ENCODE measurements at regions not wholly inside any gene's neighbourhood (a gene's known extent, or its start where the extent isn't known, plus 50 kb on each side); places are given as distances from the start of the nearest gene placed in this dataset.

DNA sequence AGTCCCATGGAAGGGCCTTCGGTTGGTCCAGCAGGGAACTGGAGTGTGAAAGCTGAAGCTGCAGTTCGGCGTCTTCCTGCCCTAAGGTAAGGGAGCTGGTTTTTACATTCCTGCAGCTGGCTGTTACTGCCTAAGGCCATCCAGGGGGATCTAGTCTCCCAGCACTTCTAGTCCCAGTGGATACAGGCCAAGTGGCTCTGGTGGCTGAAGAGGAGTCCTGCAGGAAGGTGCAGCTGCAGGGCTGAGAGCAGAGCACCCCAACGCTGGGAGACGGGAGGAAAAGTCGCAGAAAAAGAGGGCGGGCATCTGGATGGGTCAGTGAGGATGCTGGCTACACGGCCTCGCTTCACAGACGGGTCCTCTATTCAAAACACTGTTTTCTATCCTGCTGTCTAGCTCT is 225.0 kb upstream of the HS6ST1 start:
- no peak for DNase-seq

DNA sequence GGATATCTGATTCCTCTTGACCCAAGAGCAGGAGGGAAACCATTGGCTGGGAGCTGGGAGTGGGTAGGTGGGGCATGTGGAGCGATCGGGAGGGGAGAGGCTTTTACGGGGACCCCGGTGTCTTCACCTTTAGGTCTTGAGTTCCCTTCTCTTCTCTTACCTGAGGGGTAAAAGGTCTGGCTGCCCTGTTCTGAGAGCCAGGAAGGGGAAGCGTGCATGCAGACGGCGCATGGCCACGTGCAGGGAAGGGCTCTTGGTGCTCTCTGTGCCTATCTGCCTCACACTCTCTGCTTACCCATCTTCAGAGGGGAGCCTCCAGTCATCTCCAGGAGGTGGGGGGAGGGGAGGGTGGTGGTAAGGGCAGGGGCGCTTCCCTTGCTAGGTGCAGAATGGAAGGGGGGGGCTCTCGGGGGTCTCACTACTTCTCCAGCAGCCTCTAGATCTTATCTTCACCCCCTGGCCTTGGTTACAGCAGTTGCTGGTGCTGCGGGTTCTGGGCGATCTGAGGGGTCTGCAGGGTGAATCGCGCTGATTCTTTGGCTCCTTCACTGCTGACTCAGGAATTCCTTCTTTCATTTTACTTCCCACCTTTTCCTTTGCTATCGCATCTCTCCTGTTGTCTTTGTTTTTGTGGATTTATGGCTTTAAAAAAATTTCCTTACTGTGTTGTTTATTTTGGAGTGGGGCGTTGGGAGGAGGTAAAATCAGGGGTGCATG is 225.8 kb upstream of the HS6ST1 start:
- DNase-seq = no peak

- no peak for DNase-seq
These were observed 226.4 kb upstream of the HS6ST1 start for GRCh38 chr2:128545085-128545484.

DNA sequence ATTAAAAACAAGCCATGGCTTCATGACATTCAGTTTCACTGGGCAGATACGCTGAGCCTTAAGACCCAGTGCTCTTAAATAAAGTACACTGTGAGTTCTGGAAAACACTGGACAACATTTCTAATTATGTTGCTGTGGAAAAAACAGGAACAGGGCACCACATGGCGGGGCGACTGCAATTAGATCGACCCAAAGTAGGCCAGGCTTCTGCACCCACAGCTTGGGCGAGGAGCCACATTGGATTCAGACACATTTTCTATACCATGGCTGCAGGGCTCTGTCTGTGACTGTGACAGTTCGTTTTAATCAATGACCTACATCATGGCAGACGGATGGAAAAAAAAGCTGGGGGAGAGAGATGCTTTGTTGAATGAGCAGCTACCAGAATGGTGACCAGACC is 227.2 kb upstream of the HS6ST1 start:
- no peak for DNase-seq

- DNase-seq = no peak
These were observed 229.0 kb upstream of the HS6ST1 start for GRCh38 chr2:128547667-128548066.

- DNase-seq = no peak
These were observed 229.8 kb upstream of the HS6ST1 start for GRCh38 chr2:128548461-128548891.

- DNase-seq = no peak
These were observed 230.4 kb upstream of the HS6ST1 start for GRCh38 chr2:128549094-128549493.

GRCh38 chr2:128549646-128550260 is 231.1 kb upstream of the HS6ST1 start:
- no peak for DNase-seq

GRCh38 chr2:128550389-128550788 is 231.7 kb upstream of the HS6ST1 start:
- DNase-seq = no peak

DNA sequence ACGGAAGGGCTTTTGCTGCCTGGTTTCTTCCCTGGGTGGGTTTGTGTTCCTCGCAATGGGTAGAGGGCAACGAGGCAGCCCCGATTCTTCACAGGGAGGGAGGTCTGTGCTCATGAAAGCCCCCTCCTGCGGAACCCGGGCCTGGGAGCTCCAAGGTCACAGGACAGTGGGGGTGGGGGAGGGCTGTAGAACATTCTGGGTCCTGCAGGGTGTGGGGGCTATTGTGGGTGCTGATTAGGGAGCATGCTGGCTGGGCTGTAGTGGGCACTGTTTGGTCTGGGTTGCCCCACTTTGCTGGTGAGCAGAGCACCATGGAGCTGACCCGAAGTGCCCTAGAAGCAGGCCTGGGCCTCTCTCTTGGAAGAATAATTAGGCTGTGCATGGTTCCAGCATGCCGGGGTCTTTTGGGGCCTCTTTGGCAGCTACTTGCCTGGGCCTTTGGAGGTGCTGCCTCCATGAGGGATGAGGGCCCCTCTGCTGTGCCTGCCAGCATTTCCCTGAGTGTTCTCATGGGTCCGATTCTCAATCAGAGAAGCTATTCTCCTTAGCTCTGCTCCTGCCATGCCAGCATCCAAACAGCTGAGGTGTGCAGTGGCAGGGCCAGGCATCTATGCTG is 232.2 kb upstream of the HS6ST1 start:
- no peak for DNase-seq

DNA sequence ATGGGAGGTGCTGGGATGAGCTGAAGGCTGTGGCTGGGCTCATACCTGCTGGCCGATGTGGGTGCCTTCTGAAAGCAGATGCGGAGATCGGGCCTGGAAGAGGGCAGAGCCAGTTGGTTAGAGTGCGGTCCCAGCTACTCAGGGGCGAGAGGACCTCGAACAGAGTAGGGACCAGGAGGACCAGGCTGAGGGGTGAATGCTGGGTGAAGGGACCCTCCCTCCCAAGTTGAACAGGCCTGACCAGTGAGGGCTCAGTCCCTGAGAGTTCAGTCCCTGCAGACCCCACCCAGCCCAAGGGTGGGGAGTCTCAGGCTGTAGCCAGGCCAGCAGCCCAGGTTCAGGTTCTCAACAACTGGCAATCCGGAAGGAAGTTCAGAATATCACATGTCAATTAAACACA is 232.8 kb upstream of the HS6ST1 start:
- no peak for DNase-seq

DNA sequence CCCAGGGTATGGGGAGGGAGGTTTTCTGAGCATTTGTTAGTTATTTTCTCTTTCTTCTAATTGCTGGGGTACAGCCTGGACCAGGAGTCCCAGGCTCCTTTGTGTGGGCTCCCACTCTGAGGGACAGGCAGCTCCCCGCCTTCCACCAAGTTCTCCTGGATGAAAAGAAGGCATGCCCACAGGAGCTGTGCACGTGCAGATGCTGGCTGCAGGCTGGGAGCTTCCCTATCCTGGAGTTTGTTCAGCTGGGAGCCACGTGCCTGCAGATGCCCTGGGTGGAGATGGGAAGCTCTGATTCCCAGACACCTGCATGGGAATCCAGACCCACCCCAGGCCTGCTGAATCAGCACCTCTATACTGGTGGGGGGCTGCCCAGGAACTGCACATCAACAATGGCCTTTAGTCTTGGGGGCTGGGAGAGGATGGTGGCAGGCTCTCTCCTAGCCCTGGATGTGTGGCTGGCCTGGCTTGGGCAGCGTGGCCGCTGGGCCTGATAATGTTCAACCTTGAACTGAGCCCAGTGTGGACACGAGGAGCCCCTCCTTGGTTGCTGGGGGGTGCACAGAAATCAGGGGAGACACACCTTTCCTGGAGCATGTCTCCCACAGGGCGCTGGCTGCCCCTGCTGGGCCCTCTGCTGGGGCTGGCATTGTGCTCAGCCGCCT is 233.6 kb upstream of the HS6ST1 start:
- no peak for DNase-seq

GRCh38 chr2:128552806-128553551 is 234.3 kb upstream of the HS6ST1 start:
- DNase-seq = no peak

DNA sequence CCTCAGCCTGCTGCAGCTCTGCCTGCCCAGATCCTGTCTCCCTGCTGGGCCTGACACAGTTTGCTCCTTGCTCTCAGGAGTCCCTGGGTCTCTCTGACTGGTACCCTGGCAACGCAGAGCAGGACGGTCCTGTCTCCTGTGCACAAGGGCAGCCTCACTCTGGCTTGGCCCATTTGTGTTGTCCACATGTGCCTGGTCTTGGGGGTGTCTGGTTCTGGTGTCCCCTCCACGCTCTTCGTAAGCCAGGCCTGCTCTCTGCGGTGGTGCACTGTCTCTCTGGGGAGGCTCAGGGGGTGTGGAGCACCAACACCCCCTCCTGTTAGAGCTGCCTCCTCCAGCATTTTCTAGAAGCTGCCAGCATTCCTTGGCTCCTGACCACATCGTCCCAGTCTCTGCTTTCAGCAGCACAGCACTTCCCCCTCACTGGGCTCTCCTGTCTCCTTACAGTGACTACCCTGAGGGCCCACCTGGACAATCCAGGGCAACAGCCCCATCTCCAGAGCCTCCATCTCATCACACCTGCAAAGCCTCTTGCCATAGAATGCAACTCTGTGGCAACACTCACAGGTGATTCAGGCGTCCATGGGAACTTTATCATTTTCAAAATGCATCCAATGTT is 235.6 kb upstream of the HS6ST1 start:
- DNase-seq = no peak

DNA sequence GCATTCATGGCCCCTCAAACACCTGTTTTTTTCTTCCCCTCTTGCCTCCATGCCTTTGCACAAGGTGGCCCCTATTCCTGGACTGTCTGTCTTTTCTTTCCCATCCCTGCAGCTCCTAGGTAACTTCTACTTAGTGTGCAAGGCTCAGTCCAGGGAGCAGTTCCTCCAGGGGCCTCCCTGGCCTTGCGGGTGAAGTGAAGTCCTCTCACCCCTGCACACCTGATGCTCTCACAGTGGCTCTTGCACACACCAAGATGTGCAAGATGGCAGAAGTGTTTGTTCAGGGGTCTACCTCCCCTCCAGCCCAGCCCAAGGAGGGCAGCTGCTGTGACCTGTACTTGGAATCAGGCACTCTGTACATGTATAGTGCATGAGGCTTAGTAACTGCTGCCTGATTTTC is 236.8 kb upstream of the HS6ST1 start:
- no peak for DNase-seq

DNA sequence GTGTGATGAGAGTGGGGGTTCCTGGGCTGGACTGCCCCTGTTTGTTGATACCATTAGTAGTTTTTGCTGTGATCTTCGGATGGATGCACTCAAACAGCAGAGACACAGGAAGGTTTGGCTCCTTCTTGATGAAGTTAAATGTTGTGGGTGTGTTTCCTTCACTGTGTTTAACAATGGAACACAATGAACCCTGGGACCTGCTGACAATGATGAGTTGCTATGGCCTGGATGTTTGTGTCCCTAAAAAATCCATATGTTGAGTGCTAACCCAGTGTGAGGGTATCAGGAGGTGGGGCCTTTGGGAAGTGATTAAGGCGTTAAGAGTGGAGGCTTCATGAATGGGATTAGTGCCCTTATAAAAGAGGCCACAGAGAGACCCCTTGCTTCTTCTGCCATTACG is 237.4 kb upstream of the HS6ST1 start:
- no peak for DNase-seq

DNA sequence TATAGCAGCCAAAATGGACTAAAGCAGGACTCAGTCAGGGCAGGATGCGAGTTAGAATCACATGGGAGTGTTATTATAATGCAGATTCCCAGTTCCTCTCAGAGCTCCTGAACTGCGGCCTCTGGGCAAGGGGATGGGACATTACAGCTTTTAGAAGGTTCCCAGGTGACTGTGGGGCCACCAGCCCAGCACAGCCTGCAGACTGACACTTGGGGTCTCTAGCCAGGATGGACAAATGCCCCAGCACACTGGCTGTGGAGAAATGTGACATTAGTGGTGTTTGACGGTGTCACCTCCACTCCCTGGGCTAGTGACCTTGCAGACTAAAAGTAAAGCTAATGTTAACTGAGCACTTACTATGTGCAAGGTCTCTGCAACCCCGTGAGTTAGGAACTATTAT is 238.0 kb upstream of the HS6ST1 start:
- DNase-seq = no peak

DNA sequence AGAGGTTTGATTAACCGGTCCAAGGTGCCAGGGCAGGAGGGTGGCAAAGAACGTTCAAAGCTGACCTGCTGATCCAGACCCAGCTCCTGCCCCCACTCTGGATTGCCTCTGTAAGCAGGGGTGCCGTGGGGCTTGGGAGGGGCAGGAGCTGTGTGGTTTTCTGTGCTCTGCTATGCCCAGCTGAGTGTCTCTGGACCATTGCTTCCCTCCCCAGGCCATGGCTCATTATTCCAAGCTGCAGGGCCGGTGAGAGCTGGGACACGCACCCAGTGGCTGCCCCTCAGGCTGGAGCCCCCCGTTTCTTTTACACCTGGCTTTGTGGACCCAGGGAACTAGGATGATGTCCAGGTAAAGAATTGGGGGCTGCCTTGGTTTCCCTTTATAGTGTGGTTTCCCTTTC is 238.4 kb upstream of the HS6ST1 start:
- no peak for DNase-seq

DNA sequence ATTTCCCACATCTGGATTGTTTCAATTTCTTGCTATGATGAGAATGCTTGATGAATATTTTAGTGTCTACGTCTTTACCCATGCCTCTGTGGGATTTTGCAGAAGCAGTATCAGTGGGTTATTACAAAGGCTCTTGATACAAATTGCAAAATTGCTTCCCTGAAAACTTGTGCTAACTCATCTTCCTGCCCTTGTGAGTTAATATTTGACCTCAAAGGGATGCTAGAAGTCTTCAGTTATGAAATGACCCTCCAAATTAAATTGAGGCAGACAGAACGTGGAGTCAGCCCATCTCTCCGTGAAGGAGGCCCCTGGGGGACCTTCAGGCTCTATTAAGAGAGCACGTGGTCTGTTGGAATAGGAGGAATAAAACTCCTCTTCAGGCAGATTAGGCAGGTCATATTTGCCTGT is 239.2 kb upstream of the HS6ST1 start:
- DNase-seq = no peak

GRCh38 chr2:128558441-128558840 is 239.8 kb upstream of the HS6ST1 start:
- DNase-seq = no peak

DNA sequence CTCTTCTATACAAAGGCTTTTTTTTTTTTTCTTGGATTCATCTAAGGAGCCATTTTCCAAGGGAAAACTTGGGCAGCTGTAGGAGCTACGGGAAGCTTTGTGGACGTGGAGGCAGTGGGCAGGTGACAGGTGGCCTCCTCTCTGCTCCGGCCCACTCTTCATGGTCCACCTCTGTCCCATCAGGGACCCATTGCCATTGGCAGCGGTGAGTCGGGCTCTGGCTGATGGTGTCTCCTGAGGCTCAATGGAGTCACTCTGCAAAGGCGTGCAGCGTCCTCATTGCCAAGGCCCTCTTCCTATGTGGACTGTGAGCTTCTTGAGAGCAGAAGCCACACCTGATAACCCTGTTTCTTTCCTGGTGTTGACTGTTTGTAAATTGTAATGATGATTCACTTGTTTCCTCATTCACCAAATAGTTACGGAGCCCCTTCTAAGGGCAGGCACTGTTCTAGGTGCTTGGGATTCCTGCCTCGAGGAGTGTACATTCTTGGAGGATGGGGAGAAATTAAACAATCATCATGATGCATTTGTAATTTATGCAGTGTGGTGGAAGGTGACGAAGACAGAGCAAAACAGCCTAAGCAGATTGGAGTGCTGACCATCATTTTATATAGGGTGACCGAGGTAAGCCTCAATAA is 240.3 kb upstream of the HS6ST1 start:
- DNase-seq = no peak

Data from CD4-positive, alpha-beta T cell treated with Interleukin-4 for 1 hour (primary cell).